ENCODE measurements at regions not wholly inside any gene's neighbourhood (a gene's known extent, or its start where the extent isn't known, plus 50 kb on each side); places are given as distances from the start of the nearest gene placed in this dataset.
"Not testable (repeated sequence)": the region's sequence is repeated elsewhere in the genome, so short reads cannot be mapped to it uniquely, and the experiment has no call there.

DNA sequence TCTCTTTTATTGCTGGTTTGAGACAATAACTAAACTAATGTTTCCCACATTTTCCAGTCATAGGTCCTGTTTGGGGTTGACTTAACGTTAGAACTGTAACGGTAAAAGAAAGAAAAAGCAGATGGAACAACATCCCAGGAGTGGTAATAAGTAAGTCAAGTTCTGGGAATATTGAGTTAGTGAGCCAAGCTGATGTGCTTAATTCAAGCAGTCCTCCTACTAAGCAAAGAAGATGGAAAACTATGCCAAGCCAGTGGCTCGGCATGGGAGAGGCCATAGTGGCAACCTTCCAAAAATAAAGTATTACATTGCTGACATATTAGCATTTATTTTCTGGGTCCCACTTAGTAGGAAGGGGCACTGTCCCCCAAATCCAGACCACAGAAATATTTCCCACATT is 161.7 kb upstream of the CDH5 start:
- DNase-seq: no peak

DNA sequence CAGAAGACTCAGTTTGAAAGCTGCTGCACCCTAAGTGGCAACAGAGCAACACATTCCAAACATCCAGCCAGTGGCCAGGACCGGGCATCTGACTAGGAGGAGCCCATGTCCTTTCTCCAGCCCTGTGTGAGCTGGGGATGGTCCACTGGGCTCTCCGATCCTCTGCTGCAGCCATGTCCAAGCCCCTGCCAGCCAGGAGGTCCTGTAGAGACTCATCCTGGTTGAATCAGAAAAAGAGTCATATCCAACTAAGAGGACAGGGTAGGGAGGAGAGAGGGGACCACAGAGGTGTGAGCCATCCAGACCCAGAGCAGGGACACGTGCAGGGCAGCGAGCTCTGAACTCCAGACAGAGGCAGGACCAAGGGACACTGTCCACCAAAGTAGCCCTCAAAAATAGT is 163.0 kb upstream of the CDH5 start:
- DNase-seq: no peak

DNA sequence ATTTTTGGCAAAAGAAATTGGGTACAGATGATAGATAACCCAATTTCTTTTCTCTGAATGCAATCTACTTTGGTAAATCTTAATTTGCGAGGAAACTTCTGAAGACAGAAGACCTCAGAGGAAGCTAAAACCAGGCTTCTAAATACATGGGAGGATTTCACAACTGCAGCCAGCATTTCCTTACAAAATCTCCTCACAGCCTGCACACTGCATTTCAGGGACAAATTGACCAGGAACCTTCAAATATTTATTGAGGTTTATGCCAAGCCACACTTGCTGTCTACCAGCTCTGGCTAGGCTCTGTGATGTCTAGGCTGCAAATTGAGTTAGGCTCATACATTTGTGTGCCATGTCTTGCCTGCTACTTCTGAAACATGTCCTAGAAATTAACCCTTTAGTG is 167.3 kb upstream of the CDH5 start:
- DNase-seq: no peak

DNA sequence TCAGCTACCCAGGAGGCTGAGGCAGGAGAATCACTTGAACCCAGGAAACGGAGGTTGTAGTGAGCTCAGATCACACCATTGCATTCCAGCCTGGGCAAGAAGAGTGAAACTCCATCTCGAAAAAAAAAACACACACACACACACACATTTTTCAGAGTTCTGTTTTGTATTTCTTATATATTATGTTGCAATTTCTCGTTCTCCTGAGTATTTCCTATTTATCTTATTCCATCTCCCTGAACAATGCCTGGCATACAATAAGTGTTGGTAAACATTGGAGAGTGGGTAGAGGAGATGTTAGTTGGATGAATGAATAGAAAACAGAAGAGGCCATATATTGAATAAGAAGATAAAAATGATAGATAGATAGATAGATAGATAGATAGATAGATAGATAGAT is 167.8 kb upstream of the CDH5 start:
- no peak for DNase-seq

DNA sequence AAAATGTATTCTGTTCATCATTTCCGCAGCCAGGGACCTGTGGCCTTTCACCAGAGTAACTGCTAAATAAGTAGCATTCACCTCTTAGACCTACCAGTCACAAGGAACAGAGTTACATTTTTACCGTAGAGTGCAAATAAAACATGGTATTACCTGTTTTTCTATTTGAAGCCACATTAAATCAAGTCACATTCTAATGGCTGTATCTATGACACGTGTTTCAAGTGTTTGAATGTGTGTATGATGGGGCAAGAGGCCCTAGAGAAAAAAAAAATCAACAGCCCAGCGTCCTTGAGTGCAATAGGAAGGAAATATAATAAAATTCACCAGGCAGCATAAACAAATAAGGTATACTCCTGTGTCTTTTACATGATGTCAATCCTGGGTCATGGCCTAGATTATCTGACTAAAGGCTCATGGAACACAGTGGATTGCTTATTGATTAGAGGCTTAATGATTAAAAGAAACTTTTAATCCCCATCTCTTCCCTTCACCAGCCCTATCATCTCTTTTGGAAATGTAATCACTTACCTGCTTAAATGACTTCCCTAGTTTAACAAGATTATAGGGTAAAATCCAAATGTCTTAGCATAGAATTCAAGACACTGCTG is 168.7 kb upstream of the CDH5 start:
- DNase-seq: no peak

DNA sequence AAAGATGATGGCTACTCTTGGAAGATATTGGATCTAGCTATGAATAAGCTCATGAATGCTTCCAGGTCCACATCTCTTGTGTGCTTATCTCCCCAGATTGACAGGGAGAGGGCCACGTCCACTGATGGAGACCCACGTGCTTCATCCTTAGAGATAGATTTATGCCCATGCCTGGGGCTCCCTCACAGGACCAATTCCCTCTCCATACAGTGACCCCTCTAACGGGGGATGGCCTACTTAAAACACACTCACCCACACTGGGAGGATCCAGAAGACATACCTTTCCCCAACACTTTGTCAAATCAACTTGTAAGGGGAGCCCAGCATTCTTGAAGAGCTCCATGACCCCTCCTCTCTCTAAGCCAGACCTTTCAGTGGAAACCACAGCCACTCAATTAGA is 169.7 kb upstream of the CDH5 start:
- no peak for DNase-seq

DNA sequence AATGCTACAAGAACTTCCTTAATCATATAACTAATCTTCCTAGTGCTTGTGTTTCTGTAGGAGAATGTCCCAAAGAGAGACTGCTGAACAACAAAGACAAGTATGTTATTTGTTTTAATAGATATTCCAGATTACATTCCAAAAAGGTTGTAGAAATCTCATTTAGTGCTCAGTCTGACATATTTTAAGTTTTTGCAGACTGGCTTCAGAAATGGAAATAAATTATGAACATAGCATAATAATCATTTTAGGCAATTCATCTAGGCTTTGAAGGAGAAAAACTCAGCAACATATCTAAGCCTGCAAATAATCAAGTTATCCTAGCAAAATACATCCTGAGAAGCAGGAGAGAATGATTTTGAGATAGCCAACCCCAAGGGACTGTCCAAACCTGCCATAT is 171.6 kb upstream of the CDH5 start:
- DNase-seq: no peak

DNA sequence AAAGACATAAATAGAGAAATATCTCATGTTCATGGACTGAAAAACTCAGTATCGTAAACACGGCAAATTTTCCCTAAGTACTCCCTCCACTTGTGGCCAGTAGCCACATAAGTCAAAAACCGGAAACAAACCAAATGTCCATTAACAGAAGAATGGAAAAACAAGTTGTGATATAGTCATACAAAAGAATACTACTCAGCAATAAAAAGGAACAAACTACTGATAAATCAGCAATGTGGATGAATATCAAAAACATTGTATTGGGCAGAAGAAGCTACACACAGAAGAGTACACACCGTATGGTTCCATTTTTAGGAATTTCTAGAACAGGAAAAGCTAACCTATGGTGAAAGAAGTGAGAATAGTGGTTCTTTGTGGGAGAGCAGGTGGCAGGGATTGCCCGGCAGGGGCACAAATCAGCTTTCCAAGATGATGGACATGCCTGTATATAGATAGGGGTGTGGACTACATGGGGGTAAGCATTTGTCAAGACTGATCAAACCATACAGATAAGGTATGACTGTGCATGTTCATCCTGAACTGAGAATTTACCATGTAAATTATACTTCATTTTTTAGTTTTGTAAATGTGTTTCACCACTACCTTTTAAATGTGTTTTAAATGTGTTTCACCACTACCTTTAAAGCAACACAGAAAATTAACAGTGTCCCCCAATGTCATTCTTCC is 172.8 kb upstream of the CDH5 start:
- no peak for DNase-seq

DNA sequence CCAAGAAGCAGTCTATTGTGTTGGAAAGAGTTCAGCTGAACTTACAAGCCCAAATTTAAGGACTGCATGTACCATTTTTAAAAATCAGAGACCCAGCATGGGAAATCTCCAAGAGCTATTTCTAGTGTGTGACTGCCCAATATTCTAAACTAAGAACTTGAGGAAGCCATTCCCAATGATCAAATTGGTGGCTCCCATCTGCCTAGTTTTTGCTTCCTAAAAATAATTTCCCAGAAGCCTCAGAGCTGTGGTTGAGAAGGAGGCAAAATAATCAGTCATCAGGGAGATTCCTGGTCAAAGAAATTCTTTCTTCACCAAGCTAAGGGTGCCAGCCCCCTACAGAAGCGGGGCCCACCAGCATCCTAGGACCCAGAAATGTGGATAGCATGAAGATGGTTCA is 176.1 kb upstream of the CDH5 start:
- no peak for DNase-seq

DNA sequence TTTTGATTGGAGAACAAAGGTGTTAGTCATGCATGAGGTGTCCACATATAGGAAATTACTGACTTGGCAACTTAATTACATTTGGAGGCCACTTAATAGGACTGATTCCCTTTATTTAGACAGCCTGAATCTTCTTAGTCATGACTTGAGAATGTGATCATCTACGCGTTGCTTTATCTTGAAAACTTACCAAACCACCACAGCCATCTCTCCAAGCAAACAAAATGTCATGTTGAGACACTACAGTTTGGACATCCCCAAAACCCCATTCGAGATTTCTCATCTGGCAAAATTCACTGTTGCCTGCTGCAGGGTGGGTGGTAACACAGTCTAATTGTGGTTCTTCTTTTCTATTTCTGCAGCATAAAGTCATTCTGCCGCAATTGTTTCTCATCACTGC is 176.5 kb upstream of the CDH5 start:
- DNase-seq: no peak

DNA sequence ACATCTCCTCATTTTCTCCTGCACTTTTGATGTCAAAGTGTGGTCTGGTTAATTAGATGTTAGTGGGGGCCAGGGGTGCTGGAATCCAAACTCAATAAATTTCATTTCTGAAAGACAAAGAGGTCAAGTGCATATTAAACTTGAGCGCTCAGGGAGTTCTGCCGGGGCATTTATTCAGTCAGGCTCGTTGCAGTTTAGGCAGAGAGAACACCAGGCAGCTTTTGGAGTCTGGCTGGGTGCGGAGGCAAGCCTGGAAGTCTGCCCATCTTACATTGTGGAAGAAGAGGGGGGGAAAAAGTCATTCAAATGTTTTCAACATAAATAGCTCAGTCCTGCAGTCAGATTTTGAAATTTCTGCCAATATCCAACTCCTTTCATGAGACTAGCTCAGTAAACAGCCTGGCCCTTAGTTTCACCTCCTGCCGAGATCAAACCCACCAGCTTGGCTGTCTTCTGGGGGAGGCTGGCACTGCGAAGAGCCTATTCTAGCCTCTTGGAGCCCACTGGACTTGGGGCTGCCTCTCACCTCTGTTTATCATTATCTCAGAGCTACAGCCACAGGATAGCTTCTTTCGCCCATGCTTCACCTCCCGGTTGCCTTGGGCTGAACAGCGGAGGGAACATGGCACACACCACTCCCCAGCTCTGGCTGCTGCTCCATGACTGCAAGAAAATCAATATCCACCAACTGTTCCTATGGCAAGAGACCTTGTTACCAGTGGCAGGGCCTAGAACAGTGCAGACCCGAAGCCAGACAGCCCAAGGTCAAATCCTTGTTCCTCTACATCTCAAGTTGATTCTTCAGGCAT is 177.4 kb upstream of the CDH5 start:
- DNase-seq: no peak

DNA sequence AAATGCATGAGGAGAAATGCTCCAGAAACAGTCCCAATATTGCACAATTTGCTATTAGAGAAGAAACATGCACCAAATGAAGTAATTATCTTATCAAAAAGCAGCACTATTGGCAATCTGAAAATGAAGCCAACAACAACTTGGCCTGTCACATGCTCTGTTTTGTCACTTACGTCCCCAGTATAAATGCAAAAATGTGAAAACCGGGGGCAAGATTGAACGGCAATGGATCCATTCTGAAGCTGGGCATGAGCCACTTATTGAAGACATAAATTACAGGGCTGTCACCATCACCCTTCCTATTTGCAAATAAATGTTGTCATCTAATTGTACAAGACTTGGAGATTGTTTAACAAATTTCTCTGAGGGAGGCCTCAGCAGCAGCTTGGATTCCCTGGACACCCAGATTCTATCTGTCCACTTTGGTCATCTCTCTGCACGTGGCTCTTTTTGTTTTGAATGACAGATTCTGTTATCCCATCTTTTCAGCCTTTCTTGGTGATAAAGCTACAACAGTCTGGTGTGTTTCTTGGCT is 180.2 kb upstream of the CDH5 start:
- no peak for DNase-seq

DNA sequence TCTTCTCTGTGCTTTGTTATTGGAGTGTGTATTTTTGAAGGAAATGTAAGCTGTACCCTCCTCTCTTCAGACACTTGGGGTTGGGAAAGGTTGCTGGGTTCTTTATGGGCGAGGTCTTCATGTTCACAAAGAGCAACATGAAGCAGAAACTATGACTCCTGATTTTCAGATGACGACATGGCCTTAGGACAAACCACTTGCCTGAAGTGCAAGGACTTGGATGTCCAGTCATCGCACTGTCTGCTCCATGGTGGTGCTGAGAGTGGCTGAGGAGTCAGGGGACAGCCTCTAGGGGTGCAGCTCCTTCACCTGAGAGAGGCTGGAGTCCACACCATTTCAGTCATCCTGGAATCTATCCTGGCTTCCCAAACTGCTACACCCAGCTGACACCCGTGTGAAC is 183.9 kb upstream of the CDH5 start:
- no peak for DNase-seq

DNA sequence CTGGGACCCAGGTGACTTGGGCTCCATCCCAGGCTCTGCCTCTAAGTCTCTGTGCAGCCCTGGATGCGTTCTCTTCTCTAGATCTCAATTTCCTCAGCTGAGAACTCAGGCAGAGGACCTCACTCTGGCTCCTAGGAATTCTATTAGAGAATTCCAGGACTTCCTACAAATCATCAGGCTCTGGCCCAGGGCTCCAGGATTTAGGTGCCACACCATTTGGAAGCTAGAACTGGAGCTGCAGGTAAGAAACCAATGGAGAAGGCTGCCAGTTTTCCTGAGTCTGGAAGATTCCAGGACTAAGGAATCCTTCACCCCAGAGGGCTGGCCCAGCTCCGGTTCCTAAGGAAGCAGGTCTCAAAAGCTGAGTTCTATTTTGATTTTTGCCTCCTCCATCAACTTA is 189.8 kb upstream of the CDH5 start:
- no peak for DNase-seq

DNA sequence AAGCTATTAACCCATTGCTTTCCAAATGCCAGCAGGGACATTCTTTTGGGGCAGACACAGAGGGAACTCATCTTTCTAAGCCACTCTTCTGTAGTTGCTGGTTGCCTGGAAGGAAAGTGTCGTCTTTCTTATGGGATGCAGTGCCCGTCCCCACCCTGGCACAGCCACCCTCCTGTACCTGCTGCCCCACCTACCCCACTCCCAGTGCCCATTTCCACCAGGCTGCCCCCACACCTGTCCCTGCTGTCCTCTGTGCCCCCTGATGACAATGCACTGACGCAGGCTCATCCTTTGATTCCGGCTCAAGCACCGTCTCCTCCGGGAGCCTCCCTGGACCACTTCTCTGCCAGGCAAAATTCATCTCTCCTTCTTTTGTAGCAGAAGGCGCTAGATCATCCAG is 190.4 kb upstream of the CDH5 start:
- DNase-seq: no peak

DNA sequence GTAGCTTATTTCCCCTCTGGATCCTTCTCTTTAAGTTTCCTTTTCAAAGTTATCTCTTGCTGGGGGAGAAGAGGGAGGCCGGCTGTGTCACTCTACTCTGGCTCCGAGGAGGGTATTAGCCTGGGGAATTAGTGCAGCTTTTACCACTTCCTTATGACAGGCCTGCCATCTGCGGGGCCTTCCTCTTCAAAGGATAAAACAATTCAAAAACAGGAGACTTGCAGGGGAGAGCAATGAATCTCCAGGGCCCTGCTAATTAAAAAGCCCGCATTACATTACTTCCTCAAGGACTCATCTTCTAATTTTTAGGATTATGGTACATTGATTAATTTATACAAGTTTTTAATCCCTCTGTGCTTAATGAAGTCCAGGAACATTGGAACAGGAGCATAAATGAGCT is 190.9 kb upstream of the CDH5 start:
- DNase-seq: no peak

DNA sequence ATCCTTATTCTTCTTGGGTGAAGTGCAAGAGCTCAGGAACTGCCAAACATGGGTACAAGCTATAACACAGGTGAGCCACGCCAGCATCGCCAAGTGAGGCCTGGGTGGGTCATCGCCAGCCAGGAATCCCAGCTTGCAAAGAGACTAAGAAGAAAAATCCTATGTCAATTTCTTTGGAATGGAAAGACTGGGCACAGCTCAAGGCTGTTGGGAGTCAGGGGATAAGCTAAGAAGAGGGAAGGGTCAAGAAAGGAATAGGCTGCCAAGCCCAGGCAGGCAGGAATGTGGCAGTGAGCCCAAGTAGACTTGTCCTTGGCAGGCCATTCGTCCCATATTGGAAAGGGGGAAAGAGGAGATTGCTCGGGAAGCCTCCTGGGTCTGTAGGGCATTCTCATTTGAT is 191.4 kb upstream of the CDH5 start:
- no peak for DNase-seq

DNA sequence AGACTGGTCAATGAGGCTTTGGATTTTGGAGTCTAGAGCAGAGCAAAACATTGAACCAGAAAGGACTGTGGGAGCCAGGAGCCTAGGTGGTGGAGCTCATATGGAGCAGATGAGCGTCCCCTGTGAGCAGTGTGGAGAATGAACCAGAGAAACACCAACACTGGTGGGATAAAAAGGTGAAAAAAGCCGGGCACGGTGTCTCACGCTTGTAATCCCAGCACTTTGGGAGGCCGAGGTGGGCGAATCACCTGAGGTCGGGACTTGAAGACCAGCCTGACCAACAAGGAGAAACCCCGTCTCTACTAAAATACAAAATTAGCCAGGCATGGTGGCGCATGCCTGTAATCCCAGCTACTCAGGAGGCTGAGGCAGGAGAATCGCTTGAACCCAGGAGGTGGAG is 192.7 kb upstream of the CDH5 start:
- DNase-seq: not testable (repeated sequence)

DNA sequence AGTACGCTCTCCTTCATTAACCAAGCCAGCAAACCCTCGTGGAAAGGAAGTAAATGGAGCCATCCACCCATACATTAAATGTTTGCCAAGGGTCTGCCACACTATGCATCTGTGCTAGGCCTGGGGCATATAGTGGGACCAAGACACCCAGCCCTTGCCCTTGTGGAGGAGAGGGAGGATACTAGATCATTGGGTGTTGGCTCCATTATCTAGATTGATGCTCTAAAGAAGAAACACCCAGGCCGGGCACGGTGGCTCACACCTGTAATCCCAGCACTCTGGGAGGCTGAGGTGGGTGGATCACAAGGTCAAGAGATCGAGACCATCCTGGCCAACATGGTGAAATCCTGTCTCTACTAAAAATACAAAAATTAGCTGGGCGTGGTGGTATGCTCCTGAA is 193.3 kb upstream of the CDH5 start:
- not testable (repeated sequence) for DNase-seq

DNA sequence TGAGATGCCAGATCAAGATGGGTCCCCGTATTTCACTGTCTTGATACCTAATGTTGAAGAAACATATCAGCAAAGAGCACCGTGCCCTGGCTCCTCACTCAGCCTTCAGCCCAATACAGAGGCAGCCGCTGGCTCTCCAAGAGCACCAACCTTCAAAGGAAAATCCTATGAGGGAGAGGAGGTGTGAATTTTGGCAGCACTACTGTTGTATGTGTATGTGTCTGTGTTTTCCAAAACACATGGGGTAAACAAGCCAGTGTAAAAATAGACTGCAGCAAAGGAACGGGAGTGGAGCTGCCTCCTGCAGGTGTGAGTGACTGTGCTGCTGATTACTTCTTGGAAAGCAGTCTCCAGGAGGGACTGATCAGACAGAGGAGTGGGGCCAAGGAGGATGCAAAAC is 194.0 kb upstream of the CDH5 start:
- DNase-seq: no peak

DNA sequence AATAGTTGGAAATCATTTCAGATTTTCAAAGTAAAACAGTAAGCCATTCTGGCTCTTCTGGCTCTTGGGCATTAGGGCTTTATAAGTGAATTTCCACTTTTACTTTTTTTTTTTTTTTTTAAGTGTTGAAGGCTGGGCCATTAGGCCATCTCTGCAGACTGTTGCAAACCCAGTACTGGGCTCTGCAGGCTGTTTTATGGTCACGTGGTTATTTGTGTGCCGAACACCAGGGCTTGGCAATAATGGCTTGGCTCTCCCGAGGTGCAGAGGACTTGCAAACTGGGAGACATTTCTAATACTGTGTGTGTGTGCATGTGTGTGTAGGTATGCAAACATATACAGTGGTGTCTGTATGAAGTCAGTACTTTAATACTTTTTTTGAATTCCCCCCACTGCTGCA is 194.9 kb upstream of the CDH5 start:
- DNase-seq: no peak

DNA sequence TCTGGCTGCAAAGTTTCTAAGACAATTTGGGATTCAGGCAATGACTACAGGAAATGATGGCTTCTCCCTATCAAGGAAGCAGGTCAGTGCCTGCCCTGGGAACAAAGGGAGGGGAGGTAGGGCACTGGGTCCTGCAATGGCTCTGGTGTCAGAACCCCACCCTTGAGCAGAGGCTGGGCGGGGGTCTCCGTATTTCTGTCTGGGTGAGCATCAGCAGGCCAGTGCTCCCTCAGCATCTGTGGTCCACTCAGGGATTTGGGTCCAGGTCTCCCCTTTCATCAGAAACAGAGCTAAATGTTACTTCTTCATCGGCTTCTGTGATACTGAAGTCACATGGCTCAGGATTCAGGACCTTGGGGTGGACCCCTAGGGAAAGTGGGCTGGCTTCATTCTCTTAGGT is 195.5 kb upstream of the CDH5 start:
- no peak for DNase-seq

DNA sequence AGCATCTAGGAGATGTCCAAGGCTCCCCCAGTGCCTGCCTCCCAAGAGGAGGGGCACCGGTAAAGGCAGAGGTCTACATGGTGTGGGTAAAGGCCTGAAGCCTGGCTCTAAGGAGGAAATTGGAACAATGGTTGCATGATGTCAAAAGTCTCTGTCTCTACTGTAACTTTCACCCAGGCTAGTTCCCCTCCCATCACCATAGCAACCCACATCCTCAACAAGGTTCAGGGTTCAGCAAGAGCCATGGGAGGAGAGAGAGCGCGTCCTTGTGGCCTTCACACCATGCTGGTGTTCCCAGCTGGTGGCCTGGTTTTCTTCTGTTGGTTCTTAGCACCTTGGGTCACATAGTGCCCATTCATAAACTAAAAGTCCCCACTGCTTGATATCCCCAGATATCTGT is 196.7 kb upstream of the CDH5 start:
- no peak for DNase-seq

DNA sequence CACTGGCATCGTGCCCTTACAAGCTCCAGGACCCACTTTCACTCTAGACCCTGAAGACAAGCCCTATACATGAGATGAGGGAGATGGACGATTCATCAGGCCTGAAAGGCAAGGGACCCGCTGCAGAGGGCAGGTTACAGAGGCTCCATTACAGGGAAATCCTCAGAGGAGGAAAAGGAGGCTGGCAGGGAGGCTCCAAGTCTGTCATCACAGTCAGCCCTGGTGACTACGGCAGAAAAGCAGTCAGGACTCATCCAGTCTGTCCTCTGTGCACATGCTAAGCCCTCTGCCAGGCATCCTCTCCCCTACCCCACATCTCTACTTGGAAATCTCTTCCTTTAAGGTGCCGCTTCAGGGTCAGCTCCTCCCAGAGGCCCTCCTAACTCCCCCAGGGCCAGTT is 197.7 kb upstream of the CDH5 start:
- no peak for DNase-seq
